Subcutaneous adipose tissue (tissue), 1 donor: ENCODE measurements at regions not wholly inside any gene's neighbourhood (a gene's known extent, or its start where the extent isn't known, plus 50 kb on each side); places are given as distances from the start of the nearest gene placed in this dataset.

Source experiments
- TF ChIP-seq, protein P1 (sequence below): fragments of 450-650 bp; IDR thresholded peaks from one replicate; pipeline ENCODE4 v1.5.1; 2016; ENCODE audit warnings: low read depth, mild to moderate bottlenecking, control low read depth, antibody characterized with exemption, moderate library complexity

GRCh38 chr20:54794110-54794509 is 318.7 kb downstream of the DOK5 start:
- TF ChIP-seq, protein P1, sequence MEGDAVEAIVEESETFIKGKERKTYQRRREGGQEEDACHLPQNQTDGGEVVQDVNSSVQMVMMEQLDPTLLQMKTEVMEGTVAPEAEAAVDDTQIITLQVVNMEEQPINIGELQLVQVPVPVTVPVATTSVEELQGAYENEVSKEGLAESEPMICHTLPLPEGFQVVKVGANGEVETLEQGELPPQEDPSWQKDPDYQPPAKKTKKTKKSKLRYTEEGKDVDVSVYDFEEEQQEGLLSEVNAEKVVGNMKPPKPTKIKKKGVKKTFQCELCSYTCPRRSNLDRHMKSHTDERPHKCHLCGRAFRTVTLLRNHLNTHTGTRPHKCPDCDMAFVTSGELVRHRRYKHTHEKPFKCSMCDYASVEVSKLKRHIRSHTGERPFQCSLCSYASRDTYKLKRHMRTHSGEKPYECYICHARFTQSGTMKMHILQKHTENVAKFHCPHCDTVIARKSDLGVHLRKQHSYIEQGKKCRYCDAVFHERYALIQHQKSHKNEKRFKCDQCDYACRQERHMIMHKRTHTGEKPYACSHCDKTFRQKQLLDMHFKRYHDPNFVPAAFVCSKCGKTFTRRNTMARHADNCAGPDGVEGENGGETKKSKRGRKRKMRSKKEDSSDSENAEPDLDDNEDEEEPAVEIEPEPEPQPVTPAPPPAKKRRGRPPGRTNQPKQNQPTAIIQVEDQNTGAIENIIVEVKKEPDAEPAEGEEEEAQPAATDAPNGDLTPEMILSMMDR, result no peak

DNA sequence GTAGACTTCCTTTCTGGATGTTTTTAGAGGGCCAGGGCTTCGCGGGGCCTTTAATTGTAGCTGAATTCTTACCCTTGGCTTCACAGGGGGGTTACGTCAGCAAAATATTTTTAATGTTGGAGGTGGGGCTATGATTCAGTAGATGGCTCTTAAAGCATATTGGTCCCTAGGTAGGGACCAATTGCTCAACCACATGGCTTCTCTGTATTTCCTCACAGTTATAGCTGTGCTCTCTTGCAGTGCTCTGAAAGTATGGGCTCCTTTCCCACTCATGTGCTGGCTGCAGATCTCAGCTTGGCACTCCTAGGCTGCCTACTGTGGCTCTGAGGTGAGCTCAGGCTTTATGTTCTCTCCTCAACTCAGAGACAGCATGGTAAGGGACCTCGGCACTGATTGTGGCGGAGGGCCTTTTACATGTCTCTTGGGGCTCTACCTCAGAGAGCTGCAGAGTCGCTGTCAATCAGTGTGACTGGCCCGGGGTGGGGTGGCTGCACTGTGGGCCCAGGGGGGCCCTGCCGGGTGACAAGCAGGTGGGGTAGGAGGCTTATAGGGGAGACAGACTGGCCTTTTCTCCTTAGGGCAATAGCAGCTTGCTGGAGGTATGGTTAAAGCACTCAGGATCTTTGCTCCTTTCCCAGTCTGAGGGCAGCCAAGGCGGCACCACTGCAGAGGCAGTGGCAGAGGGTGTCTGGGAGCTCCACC is 318.0 kb downstream of the DOK5 start:
- TF ChIP-seq, protein P1, result no peak

GRCh38 chr20:54792688-54793087 is 317.3 kb downstream of the DOK5 start:
- TF ChIP-seq, protein P1, result no peak

- TF ChIP-seq, protein P1, result no peak
These were observed 299.0 kb downstream of the DOK5 start for GRCh38 chr20:54774426-54774825.

- TF ChIP-seq, protein P1, result no peak
These were observed 298.2 kb downstream of the DOK5 start for GRCh38 chr20:54773643-54774000.

DNA sequence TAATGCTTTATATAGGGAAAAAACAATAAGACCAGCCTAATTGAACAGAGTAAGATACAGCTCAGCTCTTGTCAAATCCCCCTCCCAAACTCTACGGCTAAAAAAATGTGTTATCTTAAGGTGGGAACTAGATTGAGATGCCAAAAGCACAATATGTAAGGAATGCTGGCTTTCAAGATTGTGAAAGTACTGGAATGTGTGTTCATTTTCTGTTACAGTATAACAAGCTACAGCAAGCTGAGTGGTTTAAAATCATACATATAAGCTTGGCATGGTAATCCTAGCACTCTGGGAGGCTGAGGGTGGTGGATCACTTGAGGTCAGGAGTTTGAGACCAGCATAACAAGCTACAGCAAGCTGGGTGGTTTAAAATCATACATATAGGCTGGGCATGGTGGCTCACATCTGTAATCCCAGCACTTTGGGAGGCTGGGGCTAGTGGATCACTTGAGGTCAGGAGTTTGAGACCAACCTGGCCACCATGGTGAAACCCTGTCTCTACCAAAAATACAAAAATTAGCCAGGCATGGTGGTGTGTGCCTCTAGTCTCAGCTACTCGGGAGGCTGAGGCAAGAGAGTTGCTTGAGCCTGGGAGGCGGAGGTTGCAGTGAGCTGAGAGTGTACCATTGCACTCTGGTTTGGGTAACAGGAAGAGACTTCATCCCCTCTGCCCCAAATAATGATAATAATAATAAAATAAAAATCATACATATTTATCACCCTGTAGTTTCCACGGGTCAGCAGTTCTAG is 297.7 kb downstream of the DOK5 start:
- TF ChIP-seq, protein P1, result no peak

DNA sequence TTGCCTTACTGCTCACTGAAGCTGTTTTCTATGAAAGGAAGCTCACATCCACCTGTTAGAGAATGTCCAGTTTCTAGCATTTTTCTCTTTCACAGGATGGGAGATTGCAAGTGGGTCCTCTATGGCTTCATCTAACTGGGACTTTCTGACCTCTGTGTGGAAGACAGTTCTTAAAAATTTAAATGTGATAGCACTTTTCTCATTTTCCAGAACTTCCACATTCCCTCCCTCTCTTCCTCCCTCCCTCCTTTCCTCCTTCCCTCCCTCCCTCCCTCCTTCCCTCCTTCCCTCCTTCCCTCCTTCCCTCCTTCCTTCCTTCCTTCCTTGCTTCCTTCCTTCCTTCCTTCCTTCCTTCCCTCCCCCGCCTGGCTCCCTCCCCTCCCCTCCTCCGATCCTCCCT is 291.1 kb downstream of the DOK5 start:
- TF ChIP-seq, protein P1, result no peak
